ENCODE measurements at regions not wholly inside any gene's neighbourhood (a gene's known extent, or its start where the extent isn't known, plus 50 kb on each side); places are given as distances from the start of the nearest gene placed in this dataset.

DNA sequence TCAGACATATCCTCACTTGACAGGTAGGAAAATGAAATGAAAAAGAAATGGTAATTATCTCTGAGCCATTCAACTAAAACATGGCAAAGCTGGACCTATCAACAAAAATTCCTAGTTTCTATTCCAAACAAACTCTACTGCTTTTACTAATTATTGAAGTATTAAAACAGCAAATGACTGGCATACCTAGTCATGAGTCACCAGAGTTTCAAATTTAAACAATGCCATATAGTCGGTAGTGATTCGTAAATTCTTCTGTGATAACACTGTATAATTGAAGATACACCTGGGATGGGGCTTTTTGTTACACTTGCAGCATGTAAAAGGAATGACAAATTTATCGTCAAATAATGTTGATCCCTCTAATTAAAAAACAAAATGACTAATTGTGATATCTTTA lies 153.1 kb upstream of the THUMPD2 start:
- H3K4me3 ChIP-seq: no peak overlapping the region
- no peaks in the 10 kb centered on the region for H3K27me3 ChIP-seq
- no peak for DNase-seq
- intact Hi-C loops (cut with DNase I): no loop called here
- no peak overlapping the region for H3K27ac ChIP-seq
- TF ChIP-seq, protein P1, sequence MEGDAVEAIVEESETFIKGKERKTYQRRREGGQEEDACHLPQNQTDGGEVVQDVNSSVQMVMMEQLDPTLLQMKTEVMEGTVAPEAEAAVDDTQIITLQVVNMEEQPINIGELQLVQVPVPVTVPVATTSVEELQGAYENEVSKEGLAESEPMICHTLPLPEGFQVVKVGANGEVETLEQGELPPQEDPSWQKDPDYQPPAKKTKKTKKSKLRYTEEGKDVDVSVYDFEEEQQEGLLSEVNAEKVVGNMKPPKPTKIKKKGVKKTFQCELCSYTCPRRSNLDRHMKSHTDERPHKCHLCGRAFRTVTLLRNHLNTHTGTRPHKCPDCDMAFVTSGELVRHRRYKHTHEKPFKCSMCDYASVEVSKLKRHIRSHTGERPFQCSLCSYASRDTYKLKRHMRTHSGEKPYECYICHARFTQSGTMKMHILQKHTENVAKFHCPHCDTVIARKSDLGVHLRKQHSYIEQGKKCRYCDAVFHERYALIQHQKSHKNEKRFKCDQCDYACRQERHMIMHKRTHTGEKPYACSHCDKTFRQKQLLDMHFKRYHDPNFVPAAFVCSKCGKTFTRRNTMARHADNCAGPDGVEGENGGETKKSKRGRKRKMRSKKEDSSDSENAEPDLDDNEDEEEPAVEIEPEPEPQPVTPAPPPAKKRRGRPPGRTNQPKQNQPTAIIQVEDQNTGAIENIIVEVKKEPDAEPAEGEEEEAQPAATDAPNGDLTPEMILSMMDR (IDR thresholded peaks at IDR 0.05): no peak
- TF ChIP-seq EP300 (IDR thresholded peaks at IDR 0.05): no peak
- no peak for TF ChIP-seq POLR2A (IDR thresholded peaks at IDR 0.05)
- no peaks in the 10 kb centered on the region for H3K9me3 ChIP-seq
- WGBS, 3 donors: 71 to 90% (median 77%) methylated on average over 3 of the region's 3 CpGs
- peaks cover 2% of the 10 kb centered on the region for H3K4me1 ChIP-seq (ENCODE audit: insufficient read depth)
- no peaks in the 10 kb centered on the region for H3K36me3 ChIP-seq

GRCh38 chr2:39930175-39930917 lies 151.3 kb upstream of the THUMPD2 start:
- TF ChIP-seq POLR2A (IDR thresholded peaks at IDR 0.05) (no peak), EP300 (IDR thresholded peaks at IDR 0.05) (no peak)
- TF ChIP-seq, protein P1 (IDR thresholded peaks at IDR 0.05): no peak
- 83 to 89% (median 88%) methylated on average over 7 of the region's 7 CpGs for WGBS, 3 donors
- Histone ChIP-seq H3K4me3 (no peak overlapping the region), H3K4me1 (ENCODE audit: insufficient read depth) (peaks cover 2% of the 10 kb centered on the region), H3K36me3 (no peaks in the 10 kb centered on the region), H3K27me3 (no peaks in the 10 kb centered on the region), H3K27ac (no peak overlapping the region), H3K9me3 (no peaks in the 10 kb centered on the region)
- intact Hi-C loops (cut with DNase I): no loop called here
- no peak for DNase-seq

DNA sequence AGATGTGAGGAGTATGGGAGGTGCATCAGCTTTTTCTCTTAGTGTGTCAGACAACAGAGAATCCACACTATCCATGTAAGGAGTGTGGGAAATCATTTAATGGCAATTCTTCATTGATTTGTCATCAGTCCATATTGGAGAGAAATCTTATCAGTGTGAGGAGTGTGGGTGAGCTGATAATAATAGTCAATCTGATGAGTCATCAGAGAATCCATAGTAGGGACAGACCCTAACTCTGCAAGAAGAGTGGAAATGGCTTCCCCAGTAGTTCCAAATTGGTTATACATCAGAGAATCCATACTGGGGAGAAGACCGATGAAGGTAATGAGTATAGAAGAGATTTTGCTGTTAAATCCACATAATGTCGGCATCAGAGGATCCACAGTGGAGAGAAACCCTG lies 150.5 kb upstream of the THUMPD2 start:
- no peaks in the 10 kb centered on the region for H3K36me3 ChIP-seq
- intact Hi-C loops (cut with DNase I): no loop called here
- WGBS, 3 donors: 96 to 100% (median 98%) methylated on average over 2 of the region's 2 CpGs

DNA sequence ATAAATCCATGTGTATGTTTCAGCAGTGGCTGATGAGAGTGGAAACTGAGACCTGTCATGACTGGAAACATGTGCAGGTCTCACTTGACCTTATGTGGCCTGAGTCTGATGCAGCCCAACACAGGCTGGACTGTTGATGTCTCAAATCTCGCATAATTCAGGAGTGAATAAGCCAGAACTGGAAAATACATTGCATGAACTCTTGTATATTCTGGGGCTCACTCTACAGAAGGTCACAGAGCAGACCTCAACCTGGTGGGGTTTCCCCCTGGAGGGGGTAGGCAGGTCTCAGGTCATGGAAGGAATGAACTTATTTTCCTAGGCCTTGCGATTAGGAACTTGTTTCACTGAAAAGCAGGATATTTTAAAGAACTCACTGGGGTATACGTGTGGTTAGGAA lies 146.3 kb upstream of the THUMPD2 start:
- Histone ChIP-seq H3K4me3 (no peak overlapping the region), H3K9me3 (no peaks in the 10 kb centered on the region), H3K27ac (no peak overlapping the region), H3K4me1 (ENCODE audit: insufficient read depth) (peaks cover 5% of the 10 kb centered on the region), H3K36me3 (no peaks in the 10 kb centered on the region), H3K27me3 (no peaks in the 10 kb centered on the region)
- no peak for TF ChIP-seq POLR2A (IDR thresholded peaks at IDR 0.05)
- TF ChIP-seq EP300 (IDR thresholded peaks at IDR 0.05): no peak
- TF ChIP-seq, protein P1 (IDR thresholded peaks at IDR 0.05): no peak
- 94 to 97% (median 96%) methylated on average over 3 of the region's 3 CpGs for WGBS, 3 donors
- intact Hi-C loops (cut with DNase I): no loop called here
- no peak for DNase-seq

More for the DNA sequence above, 150.5 kb upstream of the THUMPD2 start:
- Histone ChIP-seq H3K4me1 (ENCODE audit: insufficient read depth) (peaks cover 2% of the 10 kb centered on the region), H3K4me3 (no peak overlapping the region), H3K9me3 (no peaks in the 10 kb centered on the region), H3K27me3 (no peaks in the 10 kb centered on the region), H3K27ac (no peak overlapping the region)
- DNase-seq: no peak
- TF ChIP-seq EP300 (IDR thresholded peaks at IDR 0.05) (no peak), POLR2A (IDR thresholded peaks at IDR 0.05) (no peak)
- TF ChIP-seq, protein P1 (IDR thresholded peaks at IDR 0.05): no peak

Data from ovary (tissue), 7 donors.